GM18951 (cell line): ENCODE measurements at regions not wholly inside any gene's neighbourhood (a gene's known extent, or its start where the extent isn't known, plus 50 kb on each side); places are given as distances from the start of the nearest gene placed in this dataset.

ENCODE experiments used
- POLR2A ChIP-seq: IDR thresholded peaks from 4 replicates; pipeline ENCODE4 v1.6.1; 2011; ENCODE audit warnings: mild to moderate bottlenecking; ENCODE audit not compliant: insufficient read length, insufficient read depth; ENCODE audit errors: extremely low read depth
- in situ Hi-C: fragments of 300-500 bp; cut with MboI; formaldehyde crosslinking; loops from one replicate; pipeline ENCODE4 v1.12.0; 2022; ENCODE audit warnings: low sequenced_read_pairs, mixed read lengths, inconsistent platforms; ENCODE audit not compliant: unreplicated experiment

DNA sequence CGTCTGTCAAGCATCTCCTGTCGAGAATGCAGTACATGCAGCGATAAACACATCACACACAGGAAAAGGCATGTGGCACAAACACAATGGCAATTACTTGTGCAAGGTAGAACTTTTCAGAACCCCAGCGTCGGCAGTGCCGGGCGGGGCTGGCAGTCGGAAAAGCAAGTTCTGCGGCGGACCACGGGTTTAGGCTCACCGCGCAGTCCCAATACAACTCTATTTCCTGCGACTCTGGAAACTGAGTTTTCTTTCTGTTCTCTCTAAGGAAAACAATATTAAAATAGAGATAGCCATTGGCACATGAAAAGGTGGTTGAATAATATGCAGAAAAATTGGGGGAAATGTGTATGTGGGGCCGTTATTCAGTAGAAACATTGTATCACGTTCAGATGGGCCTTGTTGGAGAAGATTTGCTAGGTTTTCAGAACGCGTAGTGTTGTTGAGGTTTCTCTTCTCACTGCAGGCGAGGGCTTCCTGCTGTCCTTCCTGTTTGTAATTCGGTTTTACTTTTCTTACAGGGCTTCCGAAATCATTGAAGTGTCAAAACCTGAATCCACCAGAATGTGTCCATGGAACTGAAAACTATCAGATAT is 369.5 kb downstream of the THBS2 start:
- in situ Hi-C loops: loop anchor here (25.0 kb wide), 1 partner anchor 522 kb away; no protein-coding TSS in a partner anchor
- TF ChIP-seq POLR2A: no peak

DNA sequence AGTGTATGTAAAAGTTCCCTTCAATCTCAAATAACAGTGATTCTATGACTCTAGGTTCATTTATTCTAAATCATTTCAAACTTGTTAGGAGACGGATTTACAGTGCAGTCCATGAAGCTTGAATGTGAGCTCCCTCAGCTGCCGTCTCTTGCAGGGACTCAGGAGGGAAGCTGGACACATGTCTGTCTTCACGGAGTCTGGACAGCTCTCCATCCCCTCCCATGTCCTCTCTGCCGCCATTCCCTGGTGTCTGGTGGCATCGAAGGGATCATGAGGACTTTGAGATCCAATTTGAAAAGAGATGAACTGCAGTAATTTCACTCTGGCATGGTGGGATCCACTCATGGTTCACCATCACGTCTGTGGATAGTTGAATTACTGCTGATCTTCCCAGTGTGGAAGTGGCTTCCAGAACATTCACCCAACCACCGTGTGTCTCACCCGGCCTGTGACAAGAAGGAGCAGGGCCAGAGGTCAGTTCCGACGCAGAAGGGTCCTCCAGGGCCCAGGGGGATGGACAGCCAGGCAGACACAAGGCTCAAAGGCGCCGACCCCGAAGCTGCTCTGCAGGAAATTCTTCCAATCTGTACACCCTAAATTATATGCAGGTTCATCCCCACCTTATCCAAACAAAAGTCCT is 370.1 kb downstream of the THBS2 start:
- in situ Hi-C loops: loop anchor here (25.0 kb wide), 1 partner anchor 521 kb away; no protein-coding TSS in a partner anchor
- no peak for TF ChIP-seq POLR2A

DNA sequence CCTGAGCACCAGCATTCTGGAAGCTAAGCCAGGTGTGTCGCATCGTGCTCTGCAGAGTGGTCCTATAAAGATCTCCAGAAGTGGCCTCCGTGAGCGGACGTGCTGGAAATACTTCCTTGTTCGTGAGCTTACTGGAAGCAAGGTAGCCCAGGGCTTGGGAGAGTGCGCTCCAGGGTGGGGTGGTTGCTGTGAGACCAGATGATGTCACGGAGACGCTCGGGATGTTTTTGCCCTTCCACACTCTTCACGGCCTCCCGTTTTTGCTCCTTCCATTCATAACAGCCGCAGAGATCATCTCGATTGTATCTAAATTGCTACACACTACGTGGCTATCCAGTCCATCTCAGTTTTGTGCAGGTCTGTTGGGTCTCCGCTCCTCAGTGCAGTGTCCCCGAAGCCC is 373.4 kb downstream of the THBS2 start:
- TF ChIP-seq POLR2A: no peak
- in situ Hi-C loops: loop anchor here (25.0 kb wide), 1 partner anchor 518 kb away; no protein-coding TSS in a partner anchor

DNA sequence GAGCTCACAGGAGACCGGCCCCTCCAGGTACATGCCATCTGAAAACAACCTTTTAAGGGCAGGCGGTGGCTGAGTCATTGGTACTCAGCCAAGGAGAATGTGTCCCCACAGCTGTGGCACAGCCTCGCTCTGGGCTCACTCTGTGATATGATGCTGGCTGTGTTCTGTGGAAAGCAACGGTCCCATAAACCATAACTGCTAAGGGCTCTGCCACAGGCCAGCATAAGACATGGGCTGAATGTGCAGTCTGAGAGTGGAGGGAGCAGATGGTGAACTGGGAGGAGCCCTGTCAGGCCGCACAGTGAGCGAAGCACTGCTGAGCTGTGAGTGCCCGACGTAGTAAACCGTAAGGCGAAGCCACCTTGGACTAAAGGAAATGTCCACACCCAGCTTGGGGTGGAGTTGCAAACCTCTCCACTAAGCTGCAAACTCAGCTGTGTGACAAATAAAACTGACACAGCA is 375.8 kb downstream of the THBS2 start:
- no peak for TF ChIP-seq POLR2A
- in situ Hi-C loops: loop anchor here (25.0 kb wide), 1 partner anchor 516 kb away; no protein-coding TSS in a partner anchor

DNA sequence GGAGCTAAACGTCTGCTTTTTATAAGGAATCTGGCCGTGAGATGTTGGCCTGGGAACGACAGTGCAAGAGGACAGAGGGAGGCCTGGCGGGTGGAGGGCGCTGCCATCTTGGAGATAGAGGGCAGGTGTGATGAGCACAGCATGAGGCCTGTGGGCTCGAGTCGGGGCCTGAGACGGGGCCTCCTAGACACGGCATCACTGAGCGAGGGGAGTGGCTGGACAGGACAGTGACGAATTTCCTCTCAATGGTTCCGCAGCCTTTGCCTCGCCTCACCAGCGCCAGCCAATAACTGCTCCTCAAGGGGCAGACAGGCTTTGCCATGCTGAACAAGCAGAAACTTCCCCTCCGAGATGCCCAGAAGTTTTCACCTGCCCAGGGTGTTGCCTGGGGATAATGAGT is 376.7 kb downstream of the THBS2 start:
- in situ Hi-C loops: loop anchor here (25.0 kb wide), 1 partner anchor 515 kb away; no protein-coding TSS in a partner anchor
- no peak for TF ChIP-seq POLR2A

DNA sequence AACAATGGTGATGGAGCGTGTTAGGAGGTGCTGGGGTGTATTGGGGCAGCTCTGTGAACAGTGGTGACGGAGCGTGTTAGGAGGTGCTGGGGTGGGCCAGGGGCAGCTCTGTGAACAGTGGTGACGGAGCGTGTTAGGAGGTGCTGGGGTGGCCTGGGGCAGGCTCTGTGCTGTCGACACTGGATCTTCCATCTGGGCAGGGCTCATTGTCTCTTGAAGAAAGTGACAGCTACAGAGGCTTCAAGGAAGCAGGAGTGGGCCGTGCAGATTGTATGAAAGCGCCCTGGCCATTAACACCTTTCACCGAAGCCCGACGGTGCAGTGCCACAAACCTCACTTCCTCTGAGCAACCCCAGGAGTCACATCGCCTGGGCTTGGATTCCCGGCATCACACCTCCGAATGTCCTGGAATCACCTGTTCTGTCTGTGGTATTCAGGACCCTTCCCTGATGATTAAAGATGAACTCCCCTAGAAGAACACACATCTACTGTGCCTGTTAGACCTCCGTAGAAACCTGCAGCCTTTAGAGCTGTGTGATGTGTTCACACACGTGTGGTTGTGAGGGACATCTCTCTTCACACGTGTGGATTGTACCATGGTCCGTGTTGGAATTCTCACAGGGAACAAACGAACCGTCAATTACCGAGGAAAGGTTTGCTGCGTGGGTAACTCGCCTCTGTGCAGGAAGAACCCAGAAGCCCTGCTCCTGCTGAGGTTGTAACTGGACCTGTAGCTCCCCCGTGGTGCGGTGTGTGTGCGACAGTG is 377.7 kb downstream of the THBS2 start:
- in situ Hi-C loops: loop anchor here (25.0 kb wide), 1 partner anchor 514 kb away; no protein-coding TSS in a partner anchor
- TF ChIP-seq POLR2A: no peak

DNA sequence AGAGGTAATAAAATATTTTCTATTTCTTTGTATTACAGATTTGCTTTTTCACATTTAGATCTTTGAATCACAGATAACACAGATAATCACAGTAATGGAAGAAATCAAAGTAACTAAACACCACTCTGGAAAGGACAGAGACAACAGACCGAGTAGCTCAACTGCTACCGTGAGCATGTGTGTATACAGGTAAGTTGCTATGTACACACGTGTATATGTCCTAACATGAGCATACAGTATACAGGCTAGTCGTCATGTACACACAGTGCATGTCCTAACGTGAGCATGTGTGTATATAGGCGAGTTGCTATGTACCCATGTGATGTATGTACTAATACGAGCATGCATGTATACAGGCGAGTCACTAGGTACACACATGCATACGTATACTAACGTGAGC is 379.0 kb downstream of the THBS2 start:
- in situ Hi-C loops: loop anchor here (25.0 kb wide), 1 partner anchor 512 kb away; no protein-coding TSS in a partner anchor
- no peak for TF ChIP-seq POLR2A

DNA sequence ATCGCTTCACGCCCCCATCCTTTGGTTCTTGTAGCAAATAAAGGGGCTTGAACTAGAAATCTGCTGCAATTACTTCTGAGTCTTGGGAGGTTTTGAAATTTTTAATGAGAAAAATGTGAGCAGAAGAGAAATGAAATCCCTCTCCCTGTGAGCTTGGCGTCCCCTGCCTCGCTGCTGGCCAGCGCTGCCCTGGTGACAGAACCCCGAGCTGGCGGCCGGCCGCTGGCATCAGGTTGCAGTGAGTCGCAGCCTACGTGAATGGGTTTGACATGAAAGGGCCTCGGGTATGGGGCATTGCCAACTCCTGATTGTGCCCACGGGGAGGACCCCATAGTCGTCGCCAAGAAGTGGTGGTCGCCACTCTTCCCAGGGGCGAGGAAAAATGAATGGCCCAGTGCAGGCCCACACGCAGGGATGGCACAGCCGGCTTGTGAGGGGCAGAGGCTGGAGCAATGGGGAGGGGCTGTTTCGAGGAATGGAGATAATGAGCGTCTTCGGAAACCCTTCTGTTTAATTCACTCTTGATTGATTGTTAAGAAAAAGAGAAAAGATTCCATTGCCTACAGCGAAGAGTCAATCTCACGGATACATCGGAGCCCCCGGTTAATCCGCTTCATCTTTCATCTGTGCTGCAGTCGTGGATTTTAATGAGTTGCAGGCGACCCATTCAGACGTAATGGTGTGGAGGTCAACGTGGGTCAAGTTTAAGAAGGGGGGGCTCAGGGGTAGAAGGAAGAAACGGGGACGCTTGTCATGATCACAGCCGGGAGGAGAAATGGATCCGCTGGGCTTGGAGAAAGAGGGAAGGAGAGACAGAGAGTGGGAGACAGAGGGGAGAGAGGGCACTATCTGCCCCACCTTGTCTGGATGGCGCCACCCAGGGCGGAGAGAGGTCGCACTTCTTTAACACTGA is 380.1 kb downstream of the THBS2 start:
- TF ChIP-seq POLR2A: no peak
- in situ Hi-C loops: no loop called here

DNA sequence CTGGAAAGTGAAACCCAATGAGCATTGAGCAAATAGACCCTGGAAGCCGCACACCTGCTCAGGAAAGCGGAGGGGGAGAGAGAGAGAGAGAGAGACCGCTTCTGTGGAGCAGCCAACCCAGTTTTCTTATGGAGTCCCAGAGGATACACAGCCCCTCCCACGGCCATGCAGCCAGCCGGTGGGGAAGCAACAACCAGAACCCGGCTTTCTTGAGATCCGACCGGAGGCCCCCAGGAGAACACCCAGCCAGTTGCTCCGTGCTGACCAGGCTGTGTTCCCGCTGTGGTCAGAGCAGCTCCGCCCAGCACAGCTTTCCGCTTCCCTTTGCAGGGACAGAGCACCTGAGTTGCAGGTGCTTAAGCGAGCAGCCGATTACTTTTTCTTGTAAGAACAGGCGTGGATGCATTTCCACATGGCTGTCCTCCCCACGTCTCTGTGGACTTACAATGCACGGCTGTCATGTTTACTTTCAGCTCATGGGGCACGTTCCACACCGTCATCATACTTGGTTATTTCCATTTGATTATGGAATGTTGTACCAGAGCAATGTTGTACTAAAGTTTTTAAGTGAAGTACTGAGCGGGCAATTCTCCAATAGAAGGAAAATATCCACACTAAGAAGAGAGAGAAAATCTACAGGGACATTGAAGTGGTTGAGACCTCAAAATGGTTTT is 381.9 kb downstream of the THBS2 start:
- in situ Hi-C loops: no loop called here
- TF ChIP-seq POLR2A: no peak

DNA sequence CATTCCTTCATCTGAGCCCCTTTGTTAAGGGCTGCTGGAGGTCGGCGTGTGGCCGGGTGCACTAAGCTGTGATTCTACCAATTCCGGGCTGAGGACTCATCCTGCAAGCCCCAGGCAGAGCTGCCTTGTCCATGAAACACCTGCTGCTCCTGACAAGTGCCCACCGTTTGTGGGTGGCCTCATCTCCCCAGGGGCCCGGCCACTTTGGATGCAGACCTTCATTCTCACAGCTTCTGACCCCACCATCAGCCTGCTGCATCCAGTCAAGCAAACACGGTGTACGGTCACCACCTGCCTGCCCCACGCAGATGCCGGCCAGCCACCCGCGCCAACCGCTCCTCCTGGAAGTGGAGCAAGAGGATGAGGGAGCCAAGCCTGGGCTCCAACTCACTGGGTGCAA is 382.7 kb downstream of the THBS2 start:
- in situ Hi-C loops: no loop called here
- no peak for TF ChIP-seq POLR2A

DNA sequence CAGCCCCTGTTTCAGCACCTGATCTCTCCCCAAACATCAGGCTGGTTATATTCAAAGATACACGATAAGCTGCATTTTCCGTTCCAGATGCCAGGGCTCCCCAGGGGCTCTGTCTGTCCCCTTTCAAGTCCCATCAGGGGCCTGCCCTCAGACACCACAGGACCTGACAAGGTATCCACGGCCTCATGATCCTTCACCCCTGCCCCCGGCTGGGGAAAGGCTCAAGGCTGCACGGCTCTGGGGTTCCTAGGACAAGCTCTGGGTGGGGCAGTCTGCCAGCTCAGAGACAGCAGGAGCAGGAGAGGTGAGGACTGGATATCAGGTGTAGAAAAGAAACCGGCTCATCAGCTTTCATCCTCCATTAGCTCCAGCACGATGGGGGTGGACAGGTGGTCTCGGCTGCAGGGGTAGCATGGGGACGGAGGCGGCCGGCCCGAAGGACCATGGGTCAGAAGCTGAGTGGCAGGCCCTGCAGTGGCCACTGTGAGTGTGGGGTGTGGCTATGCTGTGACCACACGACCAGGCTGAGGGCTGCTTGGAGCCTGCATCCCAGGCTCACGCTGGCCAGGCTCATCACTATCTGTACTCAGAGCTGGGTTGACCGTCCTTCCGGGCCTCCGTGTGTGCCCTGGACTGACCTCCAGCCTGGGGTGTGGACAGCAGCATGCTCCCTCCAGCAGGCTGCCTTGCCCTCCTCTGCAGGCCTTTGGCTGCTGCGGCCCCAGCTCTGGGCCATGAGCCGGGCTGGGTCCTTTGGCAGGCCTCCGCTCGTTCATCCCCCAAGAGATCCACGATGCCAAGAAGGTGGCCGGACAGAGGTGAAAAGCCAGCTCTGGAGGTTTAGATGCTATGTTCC is 386.2 kb downstream of the THBS2 start:
- in situ Hi-C loops: no loop called here

DNA sequence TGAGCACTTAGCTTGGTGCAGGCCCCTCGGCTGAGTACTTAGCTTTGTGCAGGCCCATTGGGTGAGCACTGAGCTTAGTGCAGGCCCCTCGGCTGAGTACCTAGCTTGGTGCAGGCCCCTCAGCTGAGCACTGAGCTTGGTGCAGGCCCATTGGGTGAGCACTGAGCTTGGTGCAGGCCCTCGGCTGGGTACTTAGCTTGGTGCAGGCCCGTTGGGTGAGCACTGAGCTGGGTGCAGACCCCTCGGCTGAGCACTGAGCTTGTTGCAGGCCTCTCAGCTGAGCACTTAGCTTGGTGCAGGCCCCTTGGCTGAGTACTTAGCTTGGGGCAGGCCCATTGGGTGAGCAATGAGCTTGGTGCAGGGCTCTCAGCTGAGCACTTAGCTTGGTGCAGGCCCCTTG is 387.1 kb downstream of the THBS2 start:
- TF ChIP-seq POLR2A: no peak
- in situ Hi-C loops: no loop called here

More for the DNA sequence above, 386.2 kb downstream of the THBS2 start:
- no peak for TF ChIP-seq POLR2A
